ENCODE measurements at regions not wholly inside any gene's neighbourhood (a gene's known extent, or its start where the extent isn't known, plus 50 kb on each side); places are given as distances from the start of the nearest gene placed in this dataset.

GRCh38 chr9:95653246-95653645 lies 136.5 kb upstream of the PTCH1 start:
- no peak for DNase-seq

GRCh38 chr9:95650720-95651119 lies 133.9 kb upstream of the PTCH1 start:
- no peak for DNase-seq

DNA sequence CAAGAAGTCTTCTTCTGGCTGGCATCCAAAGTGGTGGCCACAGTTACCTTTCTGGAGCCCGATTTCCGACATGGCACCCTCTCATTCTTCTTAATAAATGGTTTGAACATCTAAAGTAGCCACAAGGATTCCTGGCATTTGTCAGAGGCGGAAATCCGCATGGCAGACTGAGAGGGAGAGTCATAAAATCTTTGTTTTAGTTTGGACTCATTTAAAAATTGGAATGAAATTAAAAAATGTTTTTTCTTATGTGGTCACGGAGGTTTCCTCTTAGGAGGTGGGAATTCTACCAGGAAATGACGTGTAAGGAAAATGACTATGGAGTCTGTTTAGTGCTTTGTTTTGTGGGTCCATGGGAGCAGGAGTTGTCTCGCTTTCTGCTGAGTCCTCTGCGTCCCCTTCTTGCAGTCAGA lies 133.0 kb upstream of the PTCH1 start:
- no peak for DNase-seq

DNA sequence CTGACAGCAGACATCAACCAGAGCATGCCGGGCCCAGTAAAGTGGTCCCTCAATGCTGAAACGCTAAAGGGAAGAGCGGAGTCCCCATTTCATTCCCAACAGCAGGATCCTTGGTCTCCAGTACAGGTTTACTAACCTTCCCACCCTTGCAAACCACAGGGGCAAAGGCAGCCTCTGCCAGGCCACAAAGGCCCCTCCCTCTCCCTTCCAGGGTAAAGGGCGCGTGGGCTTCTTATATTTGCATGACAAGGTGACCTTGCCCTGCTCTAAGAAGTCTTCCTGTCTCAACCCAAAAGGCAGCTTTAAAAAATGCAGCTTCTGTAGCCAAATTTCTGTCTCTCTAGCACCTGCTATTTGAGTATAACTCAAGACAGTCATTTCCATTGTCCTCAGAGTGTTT lies 131.5 kb upstream of the PTCH1 start:
- no peak for DNase-seq

GRCh38 chr9:95645992-95646391 lies 129.2 kb upstream of the PTCH1 start:
- no peak for DNase-seq

DNA sequence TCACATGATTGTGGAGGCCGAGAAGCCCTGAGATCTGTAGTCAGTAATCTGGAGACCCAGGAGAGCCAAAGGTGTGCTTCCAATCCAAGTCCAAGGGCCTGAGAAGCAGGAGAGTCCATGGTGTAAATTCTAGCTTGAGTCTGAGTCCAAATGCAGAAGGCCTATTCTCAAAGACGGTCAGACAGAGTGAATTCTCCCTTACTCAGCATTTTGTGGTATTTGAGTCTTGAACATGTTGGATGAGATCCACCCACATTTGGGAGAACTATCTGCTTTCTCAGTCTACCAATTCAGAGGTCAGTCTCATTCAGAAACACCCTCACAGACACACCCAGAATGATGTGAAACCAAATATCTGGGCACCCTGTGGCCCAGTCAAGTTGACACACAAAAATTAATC lies 128.8 kb upstream of the PTCH1 start:
- DNase-seq: no peak

DNA sequence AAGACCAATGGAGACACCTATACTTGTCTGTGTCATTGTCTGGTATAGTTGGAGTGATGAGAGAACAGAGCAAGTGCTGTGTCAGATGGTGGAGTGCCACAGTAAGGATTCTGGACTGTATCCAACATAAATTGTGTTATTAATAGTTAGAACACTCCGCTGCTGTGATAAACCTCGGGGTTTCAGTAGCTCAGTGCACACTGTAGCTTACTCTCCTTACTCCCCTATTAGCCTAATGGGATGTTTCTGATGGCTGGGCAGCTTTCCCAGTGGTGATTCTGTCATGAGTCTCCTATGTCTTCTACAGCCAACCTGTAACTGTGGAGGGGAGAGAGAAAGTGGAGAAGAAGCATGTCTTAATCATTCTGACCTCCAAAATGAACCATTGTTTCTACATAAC lies 127.6 kb upstream of the PTCH1 start:
- DNase-seq: no peak

- no peak for DNase-seq
Measured at GRCh38 chr9:95643619-95644018, 126.8 kb upstream of the PTCH1 start.

DNA sequence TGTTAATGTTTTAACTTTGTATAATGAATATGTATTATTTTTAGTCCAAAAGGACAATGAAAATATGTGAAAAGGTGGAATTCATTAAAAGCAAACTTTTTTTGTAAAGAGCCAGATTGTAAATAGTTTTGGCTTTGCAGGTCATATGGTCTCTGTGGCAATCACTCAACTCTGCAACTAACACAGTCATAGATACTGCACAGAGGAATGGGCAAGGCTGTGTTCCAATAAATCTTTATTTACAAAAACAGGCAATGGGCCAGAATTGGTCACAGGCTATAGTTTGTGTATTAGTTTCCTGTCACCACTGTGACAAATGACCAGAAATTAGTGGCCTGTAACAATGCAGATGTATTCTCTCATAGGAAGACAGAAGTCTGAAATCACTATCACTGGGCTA lies 125.4 kb upstream of the PTCH1 start:
- DNase-seq: no peak

- DNase-seq: no peak
Measured at GRCh38 chr9:95641586-95641985, 124.8 kb upstream of the PTCH1 start.

- DNase-seq: no peak
Measured at GRCh38 chr9:95640336-95640735, 123.6 kb upstream of the PTCH1 start.

DNA sequence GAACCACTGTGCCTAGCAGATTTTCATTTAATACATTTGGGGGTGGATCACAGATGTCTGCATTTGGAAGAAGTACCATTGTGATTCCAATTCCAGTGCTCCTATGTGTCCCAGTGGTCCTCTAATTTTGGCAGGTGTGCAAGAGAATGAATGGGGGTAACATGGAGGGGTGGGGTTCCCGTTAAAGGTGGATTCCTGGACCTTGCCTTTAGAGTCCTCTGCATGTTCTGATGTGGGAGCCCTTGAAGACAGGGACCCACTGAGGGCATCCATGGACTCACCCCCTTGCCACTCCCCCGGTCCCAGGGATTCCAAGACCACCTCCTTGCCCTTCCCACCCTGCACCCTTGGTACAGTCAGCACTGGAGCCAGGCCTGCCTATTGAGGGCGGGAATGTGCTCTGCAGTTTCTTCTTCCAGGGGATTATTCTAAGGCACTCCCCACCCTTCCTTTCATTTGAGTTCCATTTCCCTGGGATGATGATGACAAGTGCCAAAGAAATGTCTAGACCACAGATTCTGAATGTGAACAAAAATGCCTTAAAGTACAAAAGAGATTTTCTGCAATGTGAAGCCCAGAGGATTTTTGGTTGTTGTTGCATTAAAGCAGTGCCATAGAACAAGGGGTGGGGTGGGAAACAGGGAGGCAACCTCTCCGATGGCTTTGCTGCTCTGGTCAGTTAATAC lies 119.4 kb upstream of the PTCH1 start:
- DNase-seq: no peak

DNA sequence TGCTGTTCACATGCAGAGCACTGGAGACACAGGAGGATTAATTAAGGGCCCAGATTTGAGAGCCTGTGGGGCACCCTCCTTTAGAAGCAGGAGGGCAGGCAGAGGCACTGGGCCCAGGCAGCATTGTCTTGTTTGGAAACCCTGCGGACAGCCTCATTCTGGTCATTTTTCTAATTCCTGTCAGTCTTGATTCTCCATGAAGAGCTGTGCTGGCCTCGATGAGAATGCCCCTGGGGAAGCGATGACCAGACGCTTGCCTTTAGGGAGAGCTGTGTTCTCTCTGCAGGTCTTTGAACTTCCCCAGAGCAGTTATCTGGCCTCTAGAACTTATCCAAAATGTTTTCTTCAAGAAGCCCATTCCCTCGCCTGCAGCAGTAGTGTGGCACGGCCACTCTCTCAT lies 117.8 kb upstream of the PTCH1 start:
- DNase-seq: no peak

DNA sequence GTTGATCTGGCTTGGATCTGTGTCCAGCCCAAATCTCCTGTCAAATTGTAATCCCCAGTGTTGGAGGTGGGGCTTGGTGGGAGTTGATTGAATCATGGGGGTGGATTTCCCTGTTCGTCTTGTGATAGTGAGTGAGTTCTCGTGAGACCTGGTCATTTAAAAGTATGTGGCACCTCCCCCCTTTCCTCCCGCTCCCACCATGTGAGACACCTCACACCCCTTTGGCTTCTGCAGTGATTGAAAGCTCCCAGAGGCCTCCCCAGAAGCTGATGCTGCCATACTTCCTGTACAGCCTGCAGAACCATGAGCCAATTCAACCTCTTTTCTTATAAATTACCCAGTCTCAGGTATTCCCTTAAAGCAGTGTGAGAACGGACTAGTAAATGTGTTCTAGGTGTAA lies 117.3 kb upstream of the PTCH1 start:
- DNase-seq: no peak

DNA sequence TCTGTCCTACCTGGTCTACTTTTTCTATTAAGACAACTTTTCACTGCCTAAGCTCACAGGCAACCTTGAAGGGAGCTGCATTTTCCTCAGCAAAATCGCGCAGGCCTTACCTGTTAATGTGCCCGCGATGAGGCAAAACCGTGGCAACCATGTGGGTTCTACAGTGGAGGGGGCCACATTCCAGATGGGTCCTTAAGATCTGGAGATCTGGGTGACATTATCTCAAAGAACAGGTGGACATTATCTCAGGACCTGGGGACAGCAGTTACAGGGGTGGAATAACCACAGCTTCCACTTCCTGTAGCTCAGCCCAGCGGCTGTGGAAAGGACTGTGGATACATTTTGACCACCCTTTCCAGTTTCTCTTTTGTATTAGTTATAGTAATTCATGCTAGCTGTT lies 112.8 kb upstream of the PTCH1 start:
- DNase-seq: no peak

GRCh38 chr9:95627802-95628201 lies 111.0 kb upstream of the PTCH1 start:
- DNase-seq: no peak

GRCh38 chr9:95626885-95627558 lies 110.3 kb upstream of the PTCH1 start:
- no peak for DNase-seq

DNA sequence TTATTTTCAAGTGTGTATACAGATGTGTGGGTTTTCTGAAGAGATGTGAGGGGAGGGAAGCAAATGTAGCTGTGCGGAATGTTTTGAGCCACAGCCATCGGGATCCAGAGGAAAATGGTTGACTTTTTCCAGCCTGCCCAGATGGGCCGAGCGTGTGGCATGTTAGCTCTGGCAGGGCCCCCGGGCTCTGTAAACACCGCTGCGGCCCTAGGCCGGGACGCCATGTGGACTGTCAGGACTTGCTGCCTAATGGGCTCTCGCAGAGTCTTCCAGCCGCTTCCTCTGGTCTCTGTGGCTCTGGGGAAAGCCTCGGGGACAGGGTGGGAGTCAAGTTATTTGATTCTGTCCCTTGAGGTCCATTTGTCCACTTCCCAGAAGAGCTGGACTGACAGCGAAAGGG lies 109.6 kb upstream of the PTCH1 start:
- DNase-seq: no peak

GRCh38 chr9:95623640-95624039 lies 106.9 kb upstream of the PTCH1 start:
- no peak for DNase-seq

- DNase-seq: no peak
Measured at GRCh38 chr9:95620722-95621121, 104.0 kb upstream of the PTCH1 start.

GRCh38 chr9:95620314-95620713 lies 103.5 kb upstream of the PTCH1 start:
- DNase-seq: no peak

DNA sequence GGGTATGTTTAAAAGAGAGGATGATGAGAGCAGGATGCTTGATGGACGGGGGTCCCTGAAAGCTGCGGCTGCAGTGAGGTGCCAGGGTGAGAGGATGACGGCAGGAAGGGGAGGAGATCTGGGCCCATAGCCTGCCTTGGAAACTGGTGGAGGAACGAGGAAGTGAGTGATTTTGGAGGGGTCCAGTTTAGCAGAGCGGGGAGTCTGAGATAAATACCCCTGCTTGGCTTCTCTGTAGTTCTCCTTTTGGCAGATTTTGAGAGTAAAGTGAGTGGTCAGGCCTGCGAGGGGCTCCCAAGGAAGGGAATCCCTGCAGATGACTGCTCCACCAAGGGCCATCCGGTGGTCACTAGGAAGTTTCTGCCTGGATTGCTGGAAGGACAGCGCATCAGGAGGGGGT lies 98.5 kb upstream of the PTCH1 start:
- no peak for DNase-seq

DNA sequence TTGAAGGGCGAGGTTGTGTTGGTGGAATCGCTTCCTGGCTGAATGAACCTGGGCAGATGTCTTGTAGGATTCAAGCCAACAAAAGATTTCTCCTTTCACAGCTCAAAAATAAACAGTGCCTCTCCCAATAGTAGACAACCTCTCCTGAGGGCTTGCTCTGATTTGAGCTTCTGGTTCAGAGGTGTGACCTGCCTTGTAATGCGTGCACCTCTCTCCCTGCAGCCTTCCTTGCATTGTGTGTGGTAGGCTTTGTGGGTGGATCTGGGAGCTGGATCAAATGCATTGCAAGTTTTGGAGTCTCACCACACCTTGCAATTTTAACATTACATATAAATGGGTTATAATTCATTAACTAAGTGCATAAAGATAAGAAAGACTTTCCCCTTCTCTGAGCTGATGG lies 96.9 kb upstream of the PTCH1 start:
- no peak for DNase-seq

DNA sequence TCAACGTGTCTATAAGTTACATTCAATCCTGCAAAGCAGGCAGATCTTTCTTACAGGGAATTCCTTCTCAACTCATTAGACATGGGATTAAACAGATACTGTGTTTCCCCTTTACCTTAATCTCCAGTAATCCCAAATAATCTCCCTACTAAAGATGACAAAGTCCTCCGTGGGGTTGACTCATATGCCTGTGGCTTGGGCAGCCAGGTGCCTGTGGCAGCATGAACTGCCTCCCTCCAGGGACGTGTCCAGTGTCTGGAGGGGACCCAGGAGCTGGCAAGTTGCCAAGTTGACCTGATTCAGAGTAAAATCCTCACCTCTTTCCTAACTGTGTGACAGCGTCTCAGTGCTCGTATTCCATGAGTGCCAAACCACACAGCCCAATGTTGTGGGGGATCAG lies 94.6 kb upstream of the PTCH1 start:
- DNase-seq: no peak
